Activated CD8-positive, alpha-beta memory T cell treated with anti-CD3 and anti-CD28 coated beads for 4 hours (primary cell): ENCODE measurements at regions not wholly inside any gene's neighbourhood (a gene's known extent, or its start where the extent isn't known, plus 50 kb on each side); places are given as distances from the start of the nearest gene placed in this dataset.
"Not testable (repeated sequence)": the region's sequence is repeated elsewhere in the genome, so short reads cannot be mapped to it uniquely, and the experiment has no call there.

Experiments used
- DNase-seq, 2 donors: peaks; one replicate each; pipeline ENCODE4 v3.0.0-alpha.2; 2020; ENCODE audit warnings: low read depth in 2 of 2

DNA sequence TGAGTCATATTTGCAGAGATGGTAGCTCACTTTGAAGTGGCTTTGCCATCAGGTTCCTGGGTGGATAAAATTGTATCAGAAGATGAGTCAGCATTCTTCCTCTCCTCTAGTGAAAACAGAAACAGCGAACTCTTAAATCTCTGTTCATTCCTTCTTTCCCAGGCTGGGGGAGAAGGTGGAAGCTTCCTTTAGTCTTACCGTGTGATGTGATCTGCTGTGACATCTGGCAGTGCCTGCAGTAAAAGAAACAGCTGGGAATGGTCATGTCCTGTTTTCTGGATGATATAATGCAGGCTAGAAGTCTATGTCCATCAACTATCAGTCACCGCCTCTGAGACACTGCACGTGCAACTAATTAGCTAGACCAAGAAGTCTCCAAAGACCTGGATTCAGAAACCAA, 171.6 kb downstream of the VAPA start:
- DNase-seq = no peak

DNA sequence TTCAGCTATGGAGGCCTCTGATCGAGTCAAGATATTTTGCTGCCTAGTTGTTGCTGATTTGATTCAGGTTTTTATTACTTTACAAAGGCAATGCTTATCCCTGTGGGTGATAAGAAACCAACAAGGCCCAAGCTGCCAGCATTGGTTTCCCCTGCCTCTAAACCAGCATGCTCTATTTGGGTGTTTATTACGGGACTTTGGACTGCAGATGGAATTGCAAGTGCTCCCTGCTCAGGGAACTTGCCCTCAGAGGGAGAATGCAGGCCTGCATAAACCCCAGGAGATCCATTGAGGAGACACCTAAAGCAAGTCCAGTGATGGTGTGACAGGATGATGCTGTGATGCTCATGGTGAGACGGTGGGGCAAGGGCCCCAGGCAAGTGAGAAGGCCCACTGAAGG, 172.1 kb downstream of the VAPA start:
- no peak for DNase-seq

DNA sequence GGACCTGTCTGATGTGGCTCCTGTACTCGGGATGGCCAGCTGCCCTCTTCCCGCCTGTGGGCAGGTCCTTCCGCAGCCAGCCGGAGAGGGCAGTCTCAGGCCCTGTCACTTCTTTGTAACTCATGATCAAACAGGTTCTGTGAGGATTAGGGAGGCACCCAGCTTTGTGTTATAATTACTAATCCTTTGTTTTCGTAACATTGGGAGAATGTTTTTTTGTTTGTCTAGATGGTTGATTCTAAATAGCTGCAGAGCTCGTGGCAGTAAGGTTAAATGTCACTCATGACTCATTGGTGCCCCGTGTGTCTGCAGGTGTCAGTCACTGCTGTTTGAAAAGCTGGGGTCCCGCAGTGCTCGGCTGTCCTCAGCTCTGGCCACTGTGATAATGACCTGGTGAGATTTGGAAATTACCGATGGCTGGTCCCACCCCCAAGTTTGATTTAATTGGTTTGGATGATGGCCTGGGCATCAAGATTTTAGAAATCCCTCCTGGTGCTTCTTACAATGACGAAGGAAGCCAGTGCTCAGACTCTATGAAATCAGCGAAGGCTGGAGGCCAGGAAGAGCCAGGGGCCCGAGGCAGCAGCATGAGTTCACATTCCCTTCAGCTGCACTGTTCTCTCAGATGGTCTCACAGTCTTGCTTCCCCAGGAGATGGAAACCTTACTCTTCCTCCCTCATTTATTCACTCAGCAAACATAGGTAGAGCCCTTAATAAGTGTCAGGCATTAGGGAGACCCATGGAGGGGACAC, 172.8 kb downstream of the VAPA start:
- no peak for DNase-seq

DNA sequence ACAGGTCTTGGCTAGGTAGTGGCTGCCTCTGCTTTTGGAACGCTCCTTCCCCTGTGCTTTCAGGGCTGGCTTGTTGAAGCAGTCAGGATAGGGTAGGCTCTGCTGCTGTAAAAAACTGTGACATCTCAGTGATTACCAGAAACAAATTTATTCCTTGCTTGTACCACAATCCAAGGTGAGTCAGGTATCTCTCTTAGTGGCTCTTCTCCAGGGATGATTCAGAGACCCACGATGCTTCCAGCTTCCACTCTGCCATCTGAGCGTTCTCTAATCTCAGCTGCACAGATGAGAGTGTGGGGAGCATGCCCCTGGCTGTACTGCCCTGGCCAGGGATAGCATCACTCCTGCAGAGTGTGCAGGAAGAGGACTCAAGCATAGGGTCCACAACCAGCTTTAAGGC, 174.9 kb downstream of the VAPA start:
- no peak for DNase-seq

DNA sequence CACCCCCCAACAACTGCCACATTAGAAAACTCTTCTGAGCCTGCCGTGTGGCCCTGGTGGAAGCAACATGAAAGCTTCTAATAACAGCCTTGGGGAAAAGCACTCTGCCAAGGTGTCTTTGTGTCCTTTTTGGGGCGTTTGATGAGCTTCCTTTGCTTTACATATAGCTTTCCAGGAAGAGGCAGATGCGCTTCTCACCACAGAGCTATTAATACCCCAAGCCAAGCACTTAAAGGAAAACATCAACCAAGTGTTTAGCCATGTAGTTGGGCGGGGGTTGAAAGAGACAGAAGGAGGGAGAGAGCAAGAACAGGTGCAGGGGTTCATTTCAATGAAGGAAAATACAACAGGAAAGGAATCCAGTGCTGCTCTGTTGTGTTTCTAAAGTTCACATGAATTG, 176.1 kb downstream of the VAPA start:
- DNase-seq = no peak

DNA sequence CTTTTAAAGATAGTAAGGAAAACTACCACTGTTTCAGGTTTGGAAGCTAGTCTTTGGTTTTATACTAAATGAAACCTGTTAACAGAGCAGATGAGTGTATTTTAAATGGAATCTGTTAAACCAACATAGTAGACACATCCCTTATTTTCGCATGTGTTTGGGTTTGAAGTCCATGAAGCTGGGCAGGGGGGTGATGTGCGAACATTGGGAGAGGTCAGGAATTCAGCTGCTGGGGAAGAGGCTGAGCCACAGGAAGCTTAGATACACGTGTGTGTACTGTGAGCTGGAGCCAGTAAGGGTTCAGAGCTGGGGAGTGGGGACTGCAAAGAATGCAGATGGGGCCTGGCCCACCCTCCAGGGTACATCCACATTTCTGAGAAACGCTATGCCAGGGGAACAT, 176.9 kb downstream of the VAPA start:
- DNase-seq = no peak

DNA sequence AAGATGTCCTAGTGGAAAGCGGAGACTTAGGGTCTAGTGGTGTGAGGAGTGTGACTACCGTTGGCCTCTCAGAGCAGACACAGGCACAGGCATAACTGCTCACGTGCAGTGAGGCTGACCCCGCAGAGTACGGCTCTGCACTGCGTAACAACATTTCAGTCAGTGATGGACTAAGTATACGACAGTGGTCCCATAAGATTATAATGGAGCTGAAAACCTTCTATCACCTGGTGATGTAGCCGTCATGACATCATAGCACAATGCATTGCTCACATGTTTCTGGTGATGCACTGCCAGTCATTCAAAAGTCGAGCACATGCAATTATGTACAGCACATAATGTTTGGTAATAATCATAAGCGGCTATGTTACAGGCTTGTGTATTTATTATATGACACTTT, 179.6 kb downstream of the VAPA start:
- no peak for DNase-seq

DNA sequence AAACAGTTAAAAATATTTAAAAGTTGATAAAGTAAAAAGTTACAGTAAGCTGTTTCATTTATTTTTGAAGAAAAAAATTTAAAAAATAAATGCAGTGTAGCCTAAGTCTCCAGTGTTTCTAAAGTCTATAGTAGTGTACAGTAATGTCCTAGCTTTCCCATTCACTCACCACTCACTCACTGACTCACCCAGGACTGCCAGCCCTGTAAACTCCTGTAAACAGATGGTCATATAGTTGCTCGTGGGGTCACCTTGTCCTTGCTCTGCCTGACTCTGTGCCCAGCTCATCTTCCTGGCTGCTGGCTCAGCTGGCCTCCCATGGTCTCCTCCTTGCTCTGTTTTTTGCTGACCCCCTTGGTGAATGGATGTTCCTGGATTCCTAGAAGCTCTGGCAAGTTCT, 180.3 kb downstream of the VAPA start:
- no peak for DNase-seq

DNA sequence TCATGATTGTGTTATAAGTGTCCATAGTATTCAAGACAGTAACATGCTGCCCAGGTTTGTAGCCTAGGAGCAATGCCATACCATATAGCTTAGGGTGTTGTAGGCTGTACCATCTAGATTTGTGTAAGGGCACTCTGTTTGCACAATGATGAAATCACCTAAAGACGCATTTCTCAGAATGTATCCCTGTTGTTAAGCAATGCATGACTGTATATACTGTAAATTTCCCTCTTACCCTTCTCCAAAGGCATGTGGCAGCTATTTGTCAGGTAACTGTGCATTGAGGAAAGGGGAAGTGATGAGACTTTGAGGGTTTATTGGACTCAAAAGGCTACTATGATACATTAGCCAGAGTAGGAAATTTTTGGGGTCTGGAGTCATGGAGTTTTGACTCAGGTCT, 180.8 kb downstream of the VAPA start:
- no peak for DNase-seq

DNA sequence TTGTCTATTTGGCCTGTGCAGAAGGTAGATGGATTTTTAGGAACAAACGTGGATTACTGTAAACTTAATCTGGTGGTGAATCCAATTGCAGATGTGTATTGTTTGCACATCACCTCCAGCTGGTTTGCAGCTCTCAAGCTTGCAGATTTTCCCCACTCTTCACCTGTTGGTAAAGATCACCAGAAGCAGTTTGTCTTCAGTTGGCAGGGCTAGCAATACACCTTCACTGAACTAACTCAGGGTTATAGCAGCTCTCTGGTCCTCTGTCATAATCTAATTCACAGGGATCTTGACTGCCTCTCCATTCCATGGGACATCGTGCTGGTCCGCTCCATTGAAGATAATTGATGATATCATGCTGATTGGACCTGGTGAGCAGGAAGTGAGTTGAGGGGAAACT, 181.5 kb downstream of the VAPA start:
- DNase-seq = no peak

DNA sequence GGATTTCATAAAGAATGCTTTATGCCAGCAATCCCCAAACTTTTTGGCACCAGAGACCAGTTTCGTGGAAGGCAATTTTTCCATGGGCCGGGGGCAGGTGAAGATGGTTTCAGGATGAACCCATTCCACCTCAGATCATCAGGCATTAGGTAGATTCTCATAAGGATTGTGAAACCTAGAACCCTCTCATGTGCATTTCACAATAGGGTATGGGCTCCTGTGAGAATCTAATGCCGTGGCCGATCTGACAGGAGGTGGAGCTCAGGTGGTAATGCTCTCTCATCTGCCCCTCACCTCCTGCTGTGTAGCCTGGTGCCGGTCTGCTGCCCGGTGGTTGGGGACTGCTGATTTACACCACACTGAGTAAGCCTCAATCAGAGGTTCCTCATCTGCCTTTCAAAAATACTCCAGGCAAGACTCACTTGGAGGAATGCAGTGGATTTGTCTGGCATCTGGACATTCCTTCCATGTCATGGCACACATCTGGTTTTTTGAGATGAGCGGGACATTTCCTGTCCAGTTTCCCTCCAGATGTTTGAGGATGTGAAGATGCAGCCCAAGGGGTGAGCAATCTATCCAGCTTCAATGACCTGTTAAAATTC, 185.8 kb downstream of the VAPA start:
- no peak for DNase-seq

DNA sequence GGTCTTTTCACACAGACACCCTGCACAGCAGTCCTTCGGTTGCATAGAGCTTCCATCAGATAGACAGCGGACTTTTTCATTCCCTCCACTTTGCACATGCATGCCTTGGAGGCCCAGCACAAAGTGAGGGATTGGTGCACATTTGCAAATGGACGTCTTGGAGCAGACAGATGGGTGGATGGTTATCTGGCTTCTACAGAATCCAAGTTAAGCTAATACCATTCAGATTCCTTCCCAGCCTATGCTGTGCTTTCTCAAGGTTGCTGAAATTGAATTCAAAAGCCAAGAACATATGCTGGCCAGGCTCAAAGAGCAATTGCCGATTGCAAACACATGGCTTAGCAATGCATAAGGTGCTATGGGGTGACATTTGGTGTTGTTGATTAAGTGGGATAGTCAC, 186.4 kb downstream of the VAPA start:
- DNase-seq = no peak

DNA sequence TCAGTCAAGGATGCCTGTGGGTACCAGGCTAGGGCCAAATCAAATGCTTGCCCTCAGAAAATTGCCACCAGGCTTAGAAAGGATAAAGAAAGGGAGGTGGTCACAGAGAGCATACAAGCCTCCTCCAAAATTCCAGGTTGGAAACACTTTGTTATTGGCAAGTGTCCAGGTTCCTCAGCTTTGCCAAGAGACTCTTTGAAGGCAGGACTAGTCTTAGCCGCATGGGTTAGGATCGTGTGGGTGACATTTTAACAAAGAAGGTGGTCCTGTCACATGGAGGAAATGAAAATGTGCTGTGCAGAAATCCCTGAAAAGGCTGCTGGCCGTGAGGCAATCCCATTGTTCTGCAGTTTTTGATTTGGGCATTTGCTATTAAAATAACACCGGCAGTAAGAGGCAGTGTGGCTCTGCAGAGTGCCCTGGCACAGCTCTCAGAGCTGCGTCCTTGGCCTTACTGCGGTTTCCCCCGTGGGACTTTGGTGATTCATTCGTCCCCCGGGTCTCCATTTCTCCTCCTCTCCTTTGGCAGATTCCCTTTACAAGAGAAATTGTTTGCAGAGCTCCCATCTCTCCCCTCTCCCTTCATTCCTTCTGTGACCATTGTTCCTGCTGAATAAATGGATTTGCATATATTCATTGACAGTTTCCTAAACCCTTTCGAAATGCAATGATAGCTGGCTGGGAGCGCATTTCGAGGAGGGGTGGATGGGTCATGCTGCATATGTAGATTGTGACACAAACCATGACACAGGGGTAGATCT, 187.3 kb downstream of the VAPA start:
- DNase-seq = no peak

DNA sequence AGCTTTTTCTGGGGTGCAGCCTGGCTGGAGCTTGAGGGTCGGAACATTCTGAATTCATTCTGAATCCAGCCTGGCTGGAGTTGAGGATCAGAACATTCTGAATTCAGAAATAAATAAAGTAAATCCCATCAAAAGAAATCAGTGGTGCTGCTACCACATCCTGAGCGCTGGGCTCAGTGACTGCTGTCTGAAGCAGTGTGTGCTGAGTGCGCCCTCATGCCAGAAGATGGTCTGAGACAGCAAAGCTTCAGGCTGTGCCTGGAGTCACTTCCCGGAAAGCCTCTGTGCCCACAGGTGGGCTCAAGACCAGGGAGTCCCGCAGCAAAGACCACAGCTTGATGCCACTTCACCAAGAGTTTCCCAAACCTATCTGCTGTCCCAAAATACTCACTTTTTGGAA, 187.9 kb downstream of the VAPA start:
- no peak for DNase-seq

DNA sequence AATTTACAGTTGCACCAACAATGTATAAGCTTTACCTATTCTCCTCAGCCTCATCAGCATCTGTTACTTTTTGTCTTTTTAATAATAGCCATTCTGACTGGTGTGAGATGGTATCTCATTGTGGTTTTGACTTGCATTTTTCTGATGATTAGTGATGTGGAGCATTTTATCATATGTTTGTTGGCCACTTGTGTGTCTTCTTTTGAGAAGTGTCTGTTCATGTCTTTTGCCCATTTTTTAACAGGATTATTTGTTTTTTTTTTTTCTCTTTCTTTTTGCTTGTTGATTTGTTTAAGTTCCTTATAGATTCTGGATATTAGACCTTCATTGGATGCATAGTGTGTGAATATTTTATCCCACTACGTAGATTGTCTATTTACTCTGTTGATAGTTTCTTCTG, 191.3 kb downstream of the VAPA start:
- DNase-seq = not testable (repeated sequence)

DNA sequence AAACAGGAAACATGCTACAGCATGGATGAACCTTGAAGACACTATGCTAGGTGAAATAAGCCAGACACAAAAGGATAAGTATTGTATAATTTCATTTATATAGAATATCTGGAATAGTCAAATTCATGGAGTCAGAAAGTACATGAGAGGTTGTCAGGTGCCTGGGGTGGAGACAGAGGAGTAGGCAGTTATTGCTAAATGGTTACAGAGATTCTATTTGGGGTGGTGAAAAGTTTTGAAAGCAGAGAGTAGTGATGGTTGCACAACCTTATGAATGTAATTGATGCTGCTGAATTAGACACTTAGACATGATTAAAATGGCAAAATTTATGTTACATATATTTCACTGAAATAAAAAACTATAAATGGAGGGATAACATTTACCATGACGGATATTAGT, 197.4 kb downstream of the VAPA start:
- no peak for DNase-seq

DNA sequence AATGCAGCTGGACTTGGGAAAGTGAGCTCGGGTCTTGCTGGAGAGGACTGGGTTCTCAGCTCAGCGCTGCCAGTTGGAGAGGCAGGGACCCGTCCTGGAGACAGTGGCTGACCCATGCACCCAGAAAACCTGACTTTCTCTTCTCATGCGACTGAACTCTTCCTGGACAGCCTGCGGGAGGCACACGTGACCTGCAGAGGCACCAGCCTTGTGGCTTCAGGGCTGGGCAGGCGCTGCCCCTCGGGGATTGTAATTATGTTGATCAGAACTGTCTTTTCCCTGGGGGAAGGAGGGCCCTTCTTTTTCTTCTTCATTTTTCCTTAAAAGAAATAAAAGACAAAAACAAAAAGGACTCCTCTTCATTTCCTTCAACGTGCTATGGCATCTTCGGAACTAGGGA, 198.1 kb downstream of the VAPA start:
- DNase-seq = no peak

DNA sequence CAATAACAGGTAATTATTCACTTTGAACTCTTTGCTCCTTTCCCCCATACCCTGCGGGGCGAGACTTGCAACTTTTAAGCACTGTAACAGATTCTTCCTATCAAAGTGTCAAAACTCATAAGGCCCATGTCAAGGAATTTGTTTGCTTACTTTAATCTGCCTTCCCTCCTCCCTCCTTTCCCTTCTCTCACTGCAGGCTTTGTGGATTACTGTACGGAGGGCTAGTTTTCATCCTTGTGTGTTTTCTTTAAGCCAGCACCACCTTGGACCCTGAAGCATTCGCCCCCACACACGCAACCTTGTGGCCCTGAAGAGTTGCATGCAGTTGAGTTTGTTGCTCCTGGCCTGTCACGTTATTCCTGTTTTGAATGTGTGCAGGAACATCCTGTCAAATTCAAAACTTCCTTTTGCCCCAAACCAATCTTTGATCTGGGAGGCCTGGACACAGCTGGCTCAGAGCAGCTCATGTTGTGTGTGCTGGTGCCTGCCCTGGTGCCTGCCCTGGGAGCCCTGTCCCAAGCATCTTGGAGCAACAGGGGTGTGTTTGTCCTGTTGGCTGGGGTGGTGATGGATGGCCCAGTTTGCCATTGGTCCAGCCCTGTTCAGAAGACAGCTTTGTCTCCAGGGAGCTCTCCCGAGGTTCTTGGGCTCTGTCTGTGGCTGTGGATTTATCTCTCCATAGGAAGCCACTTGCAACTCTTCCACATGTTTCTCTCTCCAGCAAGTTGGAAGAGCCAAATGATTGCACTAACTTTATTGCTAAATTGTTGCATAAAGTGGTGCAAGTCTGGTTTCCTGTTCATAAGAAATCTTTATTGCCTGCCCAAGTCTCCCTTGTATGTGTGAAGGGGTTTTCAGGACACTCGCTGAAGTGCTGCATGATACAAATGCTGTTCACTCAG, 199.6 kb downstream of the VAPA start:
- no peak for DNase-seq

DNA sequence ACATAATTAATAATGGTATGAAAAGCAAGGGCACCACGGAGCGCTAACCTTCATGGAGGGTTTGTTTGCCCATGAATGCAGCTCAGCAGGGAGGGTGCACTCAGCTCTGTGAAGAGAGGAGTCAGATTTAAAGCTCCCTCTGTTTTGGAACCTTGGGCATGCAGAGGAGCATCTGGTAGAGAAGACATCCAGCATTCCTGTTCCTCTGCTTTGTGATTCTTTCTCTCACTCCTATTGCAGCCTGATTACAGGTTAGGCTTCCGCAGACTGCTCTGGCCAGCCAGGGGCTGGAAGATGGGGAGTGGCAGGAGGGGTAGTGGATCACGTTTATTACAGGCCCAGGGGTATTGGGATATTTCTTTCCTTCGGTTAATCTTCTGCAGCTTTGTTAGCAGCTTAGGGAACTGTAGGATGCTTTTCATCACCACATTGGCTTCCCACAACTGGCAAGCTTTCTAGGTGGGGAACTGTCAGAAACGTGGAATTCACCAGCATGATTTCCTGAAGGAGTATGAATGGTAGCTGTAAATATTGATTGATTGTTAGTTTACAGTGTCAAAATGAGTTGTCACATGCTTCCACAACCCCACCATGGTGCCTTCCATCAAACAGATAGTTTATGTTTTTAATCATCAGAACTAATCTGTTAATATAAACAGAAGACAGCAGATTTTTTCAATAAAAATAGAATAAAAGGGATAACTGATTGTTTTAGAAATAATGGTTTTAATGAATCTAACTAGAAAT, 201.1 kb downstream of the VAPA start:
- DNase-seq = no peak

DNA sequence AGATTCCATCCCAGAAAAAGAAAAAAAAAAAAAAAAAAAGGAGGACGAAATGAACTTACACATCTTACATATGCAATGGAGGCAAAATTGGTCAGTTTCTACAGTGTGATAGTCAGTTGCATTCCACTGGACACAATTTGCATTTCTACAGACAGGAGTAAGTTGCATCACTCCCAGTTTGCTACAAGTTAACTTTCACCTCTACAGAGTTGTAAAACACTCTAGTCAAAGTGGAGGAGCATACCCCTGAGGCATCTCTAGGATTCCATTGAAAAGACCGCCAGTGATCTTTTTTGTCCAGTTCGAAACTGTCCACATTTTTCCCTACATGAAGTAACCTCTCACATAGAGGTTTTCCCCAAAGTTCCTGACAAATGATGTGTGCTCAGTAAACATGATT, 202.8 kb downstream of the VAPA start:
- no peak for DNase-seq

DNA sequence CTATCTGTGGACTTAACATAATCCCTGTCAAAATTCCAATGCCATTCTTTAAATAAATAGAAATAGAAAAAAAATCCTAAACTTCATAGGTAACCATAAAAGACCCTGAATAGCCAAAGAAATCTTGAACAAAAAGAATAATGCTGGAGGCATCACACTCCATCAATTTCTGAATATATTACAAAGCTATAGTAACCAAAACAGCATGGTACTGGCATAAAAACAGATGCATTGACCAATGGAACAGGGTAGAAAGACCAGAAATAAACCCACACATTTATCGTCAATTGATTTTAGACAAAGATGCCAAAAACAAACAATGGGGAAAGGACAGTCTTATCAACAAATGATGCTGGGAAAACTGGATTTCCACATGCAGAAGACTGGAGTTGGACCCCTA, 205.7 kb downstream of the VAPA start:
- no peak for DNase-seq
